Cerebellar nuclear complex (tissue), 1 donor: ENCODE measurements at regions not wholly inside any gene's neighbourhood (a gene's known extent, or its start where the extent isn't known, plus 50 kb on each side); places are given as distances from the start of the nearest gene placed in this dataset.

ENCODE experiments used
- DNase-seq, 2 experiments: peaks; one replicate each; lab custom pipeline; 2025; lab: John Stamatoyannopoulos, UW

- no peak for DNase-seq
These were observed 236.8 kb upstream of the MVB12B start for GRCh38 chr9:126089789-126090188.

DNA sequence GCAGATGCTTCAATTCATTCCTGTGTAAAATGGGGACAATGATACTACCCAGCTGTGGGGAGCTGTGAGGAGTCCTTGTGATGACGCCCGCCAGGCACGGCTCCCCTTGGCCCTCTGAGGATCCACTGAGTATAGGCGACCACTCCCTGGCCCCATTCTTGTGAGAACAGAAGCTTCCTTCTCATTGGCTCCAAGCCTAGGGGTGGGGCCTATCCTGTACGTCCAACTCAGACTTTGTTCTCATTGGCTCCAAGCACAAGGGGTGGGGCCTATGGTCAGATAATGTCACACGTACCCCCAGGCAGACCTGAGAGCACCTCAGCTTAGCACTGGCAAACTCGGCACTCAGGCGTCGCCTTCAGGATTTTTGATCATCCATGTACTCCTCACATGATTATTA is 232.9 kb upstream of the MVB12B start:
- DNase-seq: no peak

DNA sequence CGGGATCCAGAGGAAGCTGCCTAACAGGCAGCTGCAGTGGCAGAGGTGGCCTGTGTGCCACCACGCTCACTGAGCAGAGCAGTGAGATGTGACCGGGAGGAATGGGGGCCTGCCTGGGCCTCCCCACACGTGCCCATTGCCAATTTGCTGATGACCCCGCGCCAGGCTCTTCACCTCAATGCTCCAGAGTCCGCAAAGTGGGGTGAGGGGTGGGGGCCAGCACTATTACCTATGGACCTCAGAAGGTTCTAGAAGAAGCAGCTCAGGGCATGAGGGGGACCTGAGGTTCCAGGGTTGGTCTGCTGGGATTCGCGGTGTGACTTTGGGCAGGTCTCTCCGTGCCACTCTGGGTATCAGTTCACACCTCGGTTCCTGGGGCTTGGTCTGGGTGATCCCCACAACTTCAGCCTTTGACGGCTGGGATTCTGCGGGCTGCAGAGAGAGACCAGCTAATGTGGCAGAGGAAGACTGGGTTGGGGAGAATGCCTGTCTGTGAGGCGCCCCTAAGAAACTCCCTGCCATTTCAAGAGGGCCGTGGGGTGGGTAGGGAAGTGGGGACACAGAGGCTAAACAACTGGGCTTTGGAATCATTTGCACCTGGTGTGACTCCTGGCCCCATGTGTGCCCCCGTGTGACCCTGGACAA is 231.0 kb upstream of the MVB12B start:
- DNase-seq: no peak

GRCh38 chr9:126096340-126096739 is 230.3 kb upstream of the MVB12B start:
- no peak for DNase-seq

- DNase-seq: no peak
These were observed 228.9 kb upstream of the MVB12B start for GRCh38 chr9:126097679-126098078.

- DNase-seq: no peak
These were observed 220.2 kb upstream of the MVB12B start for GRCh38 chr9:126106404-126106803.

GRCh38 chr9:126107693-126108092 is 218.9 kb upstream of the MVB12B start:
- no peak for DNase-seq

- no peak for DNase-seq
These were observed 218.4 kb upstream of the MVB12B start for GRCh38 chr9:126108240-126108639.

- DNase-seq: no peak
These were observed 217.1 kb upstream of the MVB12B start for GRCh38 chr9:126109575-126109974.

DNA sequence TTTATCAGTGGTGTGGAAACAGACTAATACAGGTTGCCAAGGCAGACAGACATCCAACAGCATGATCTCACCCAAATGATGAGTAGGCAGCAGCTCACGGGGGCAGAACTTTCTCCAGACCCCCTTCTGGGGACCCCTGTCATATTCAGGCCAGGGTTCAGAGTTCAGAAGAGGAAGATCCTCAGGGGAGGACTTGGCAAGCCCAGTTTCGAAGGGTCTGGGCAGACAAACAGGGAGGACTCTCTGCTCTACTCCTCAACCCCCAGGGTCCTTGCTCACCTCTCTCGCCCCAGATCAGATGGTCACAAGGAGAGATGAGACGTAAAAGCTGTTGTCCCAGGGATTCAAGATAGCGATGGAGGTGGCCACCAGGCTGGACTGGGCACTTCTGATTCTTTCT is 215.1 kb upstream of the MVB12B start:
- no peak for DNase-seq

DNA sequence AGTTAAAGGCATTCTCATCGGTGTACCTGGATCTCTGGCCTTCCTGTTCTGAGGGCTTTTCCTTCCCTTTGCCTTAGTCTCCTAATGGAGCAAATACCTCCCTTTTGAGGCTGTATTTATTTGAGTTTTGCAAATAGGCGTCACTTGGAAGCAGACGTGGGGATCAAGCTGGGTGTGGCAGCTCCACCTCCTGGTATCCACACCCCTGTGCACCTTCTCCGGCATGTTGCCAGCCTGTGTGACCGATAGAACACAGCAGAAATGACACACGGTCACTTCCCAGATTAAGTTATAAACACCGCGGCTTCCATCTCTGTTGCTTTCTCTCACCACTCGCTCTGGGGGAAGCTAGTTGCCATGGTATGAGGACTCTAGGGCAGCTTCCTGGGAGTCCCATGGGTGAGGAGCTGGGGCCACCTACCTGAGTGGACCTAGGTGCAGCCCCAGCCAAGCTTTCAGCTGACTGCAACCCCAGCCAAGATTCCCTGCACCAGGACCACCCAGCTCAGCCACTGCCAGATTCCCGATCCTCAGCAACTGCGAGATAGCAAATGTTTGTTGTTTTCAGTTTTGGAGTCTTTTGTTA is 214.4 kb upstream of the MVB12B start:
- DNase-seq: no peak

GRCh38 chr9:126113176-126113575 is 213.5 kb upstream of the MVB12B start:
- no peak for DNase-seq

DNA sequence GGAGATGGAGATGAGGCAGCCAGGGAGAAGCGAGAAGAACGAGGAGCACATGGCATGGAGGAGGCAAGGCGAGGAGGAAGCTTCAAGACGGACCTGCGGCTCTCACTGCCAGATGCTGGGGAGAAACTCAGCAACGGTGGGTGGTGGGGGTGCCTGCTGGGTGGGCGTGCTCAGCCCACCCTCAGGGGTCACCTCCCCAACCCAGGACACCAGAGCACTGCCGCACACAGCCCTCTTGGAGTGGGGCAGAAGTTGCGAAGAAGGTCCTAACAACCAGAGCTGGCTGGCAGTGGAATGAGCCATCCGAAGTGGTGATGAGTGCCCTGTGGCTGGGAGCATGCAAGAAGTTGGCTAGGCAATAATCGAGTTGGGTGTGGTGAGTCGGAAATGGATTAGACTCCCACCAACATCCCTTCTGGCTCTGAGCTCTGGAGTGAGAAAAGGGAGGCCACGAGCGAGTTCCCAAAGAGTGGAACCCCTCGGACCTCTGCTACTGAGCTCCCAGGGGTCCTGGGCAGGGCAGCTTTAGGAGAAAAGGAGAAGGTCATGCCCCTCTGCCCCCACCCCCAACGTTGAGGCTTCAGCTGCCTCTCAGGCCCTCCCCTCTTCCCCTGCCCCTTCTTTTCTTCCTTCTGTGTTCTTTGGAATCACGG is 212.7 kb upstream of the MVB12B start:
- DNase-seq: no peak

DNA sequence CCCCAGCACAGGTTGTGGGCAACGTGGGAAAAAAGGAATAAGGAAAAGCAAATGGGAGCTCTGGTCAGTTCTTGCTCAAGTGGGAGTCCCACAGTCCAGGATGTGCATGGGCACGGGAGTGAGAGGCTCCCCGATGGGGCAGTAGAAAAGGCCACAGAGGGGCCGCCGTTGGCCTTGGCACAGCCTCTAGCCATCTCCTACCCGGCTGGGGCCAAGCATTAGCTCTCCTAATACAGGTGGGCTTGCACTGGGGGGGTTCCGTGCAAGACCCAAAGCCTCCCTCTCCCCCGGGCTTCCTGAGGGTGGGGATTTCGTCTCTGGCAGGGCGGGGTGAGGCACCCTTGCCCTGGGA is 212.2 kb upstream of the MVB12B start:
- DNase-seq: no peak

DNA sequence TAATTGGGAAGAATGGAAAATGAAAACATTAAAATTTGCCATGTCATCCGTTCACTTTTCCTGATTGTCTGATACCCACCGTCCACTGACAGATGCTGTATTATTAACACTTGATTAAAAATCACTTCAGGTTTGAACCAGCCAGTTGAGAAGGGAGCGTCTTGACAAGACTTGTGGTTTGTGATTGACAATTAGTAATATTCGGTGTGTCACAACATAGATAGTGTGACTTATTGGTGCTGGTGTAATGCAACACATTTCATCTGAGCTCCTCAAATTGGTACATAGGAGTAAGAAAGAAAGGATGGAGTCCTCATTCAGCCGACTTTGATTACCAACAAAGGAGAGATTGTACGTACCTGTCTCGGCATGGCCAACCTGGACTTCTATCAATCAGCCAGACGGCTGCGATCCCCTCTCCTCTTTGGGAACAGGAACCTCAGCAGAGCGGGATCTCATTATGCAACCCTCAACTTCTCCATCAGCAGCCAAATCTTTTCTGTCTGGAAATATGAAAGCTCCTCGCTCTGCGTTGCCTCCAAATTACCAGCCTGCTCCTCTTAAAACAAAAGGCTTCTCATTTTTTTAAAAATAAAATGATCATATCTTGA is 211.7 kb upstream of the MVB12B start:
- no peak for DNase-seq

DNA sequence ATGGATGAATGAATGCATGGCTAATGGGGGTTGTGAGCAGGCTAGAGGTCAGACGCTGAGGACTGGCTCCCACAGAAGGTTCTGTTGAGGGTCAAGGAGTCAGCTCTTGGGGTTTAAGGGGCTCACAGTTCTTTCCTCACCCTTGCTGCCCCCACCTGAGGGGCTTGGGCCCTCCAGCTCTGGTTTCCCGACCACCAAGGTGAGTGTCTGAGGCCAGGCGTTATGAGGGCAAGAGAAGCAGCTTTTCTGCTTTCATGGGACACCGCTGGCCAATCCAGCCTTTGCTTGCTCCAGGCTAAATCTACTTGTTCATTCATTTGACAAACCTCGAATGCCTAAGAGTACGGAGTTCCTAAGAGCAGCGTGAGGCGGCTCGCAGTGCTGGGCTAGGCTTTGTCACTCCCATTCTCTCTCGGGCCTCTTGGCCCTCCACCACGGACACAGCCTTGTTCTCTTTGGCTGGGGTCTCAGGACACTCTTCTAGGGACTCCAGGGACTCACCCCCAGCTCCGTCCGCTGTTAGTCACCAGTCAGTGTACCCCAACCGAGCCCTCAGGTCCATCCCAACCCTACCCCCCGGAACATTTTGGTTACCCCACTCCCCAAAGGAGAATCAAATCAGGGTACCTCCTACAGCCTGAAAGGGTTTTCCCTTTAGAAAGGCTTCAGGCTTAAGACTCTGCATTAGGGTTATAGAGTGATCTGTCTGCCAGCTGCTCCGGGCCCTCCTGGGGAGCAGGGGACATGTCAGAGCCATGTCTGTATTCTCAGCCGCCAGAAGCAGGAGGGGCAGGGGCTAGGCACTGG is 210.1 kb upstream of the MVB12B start:
- no peak for DNase-seq

- DNase-seq: no peak
These were observed 209.5 kb upstream of the MVB12B start for GRCh38 chr9:126117158-126117425.

DNA sequence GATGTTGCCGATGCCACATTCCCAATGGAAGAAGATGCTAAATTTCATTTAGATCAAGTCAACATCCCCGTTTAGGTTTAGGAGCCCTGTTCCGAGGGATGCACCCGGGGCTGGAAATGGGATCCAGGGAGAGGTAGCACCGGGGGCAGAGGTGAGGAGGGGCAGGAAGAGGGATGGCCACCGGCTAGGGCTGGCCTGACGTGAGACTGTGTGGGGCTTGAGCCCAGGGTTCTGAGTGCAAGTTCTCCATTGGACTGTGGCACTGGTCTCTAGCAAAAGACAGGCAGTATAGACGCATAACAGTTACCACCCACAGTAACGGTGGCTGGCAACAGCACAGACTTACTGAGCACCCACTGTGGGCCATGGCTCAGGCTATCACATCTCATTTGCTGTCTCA is 209.0 kb upstream of the MVB12B start:
- DNase-seq: no peak

- no peak for DNase-seq
These were observed 206.9 kb upstream of the MVB12B start for GRCh38 chr9:126119731-126120130.

DNA sequence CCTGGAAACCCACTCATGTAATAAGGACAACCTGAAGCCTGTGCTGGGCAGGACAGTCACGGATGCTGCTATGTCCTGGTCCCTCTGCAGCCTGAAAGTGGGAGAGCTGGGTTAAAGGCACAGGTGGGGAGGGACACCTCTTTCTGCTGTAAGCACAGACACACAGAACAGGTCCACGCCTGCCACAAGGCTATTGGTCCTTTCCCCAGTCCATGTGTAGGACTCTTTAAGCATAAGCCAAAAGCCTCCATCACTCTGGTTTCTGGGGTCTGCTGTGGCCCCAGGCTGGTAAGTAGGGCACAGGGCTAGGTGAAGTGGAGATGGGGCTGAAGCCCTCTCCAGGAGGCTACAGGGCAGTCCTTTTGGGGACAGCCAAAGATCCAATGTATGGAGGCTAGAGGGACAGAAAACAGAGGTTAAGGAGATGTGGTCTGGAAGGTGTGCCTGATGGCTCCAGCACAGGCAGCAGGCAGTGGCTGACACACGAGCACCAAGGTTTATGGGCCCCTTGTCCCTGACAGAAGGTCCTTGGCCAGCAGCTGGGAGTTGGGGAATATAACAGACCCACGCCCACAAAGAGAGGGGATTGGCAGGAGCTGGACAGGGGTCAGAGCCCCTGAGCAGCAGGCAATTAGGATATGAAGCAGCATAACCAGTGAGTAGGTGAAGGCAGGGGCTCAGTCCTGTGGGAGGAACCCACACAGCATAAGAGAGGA is 203.6 kb upstream of the MVB12B start:
- DNase-seq: no peak

- no peak for DNase-seq
These were observed 202.7 kb upstream of the MVB12B start for GRCh38 chr9:126123927-126124326.

DNA sequence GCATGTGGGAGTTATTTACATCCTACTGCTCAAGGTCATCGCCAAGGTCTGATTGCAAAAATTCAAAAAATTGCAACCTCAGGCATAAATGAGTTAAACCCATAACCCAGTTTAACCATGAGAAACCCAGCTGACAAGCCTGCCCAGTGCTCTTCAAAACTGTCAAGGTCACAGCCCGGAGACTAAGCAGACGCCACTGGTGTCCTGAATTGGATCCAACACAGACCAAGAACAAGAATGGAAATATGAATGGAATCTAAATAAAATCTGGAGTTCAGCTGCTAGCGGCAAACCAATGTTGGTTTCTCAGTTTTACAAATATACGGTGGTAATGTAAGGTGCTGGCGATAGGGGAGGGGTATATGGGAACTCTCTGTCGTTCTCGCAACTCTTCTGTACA is 201.5 kb upstream of the MVB12B start:
- no peak for DNase-seq
